ENCODE measurements at regions not wholly inside any gene's neighbourhood (a gene's known extent, or its start where the extent isn't known, plus 50 kb on each side); places are given as distances from the start of the nearest gene placed in this dataset.
"Not testable (repeated sequence)": the region's sequence is repeated elsewhere in the genome, so short reads cannot be mapped to it uniquely, and the experiment has no call there.

GRCh38 chr21:14058566-14058965 is 152.2 kb downstream of the LIPI start:
- no peak for DNase-seq (ENCODE audit: low read depth in 2 of 2)

DNA sequence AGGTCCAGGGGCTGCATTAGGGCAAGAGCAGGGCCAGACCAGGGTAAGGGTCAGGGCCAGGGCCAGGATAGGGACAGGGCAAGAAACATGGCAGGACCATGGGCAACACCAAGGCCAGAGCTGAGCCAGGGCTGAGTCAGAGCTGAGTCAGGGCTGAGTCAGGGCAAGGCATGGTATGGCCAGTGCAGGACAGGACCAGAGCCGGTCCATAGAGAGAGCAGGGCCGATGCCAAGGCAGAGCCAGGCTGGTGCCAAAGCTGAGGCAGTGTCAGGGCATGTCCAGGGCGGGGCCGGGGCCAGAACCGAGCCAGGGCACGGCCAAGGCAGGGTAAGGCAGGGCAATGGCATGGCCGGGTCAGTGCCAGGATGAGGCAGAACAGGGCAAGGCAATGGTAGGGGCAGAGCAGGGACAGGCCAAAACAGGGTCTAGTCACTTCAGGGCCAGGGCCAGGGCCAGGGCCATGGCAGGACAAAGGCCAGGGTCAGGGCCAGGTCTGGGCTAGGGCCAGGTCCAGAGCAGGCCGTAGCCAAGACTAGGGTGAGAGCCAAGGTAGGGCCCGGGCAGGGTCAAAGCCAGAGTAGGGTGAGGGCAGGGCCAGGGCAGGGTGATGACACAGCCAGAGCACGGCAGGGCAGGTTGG is 152.8 kb downstream of the LIPI start:
- DNase-seq (ENCODE audit: low read depth in 2 of 2), result not testable (repeated sequence)

GRCh38 chr21:14057313-14057712 is 153.4 kb downstream of the LIPI start:
- DNase-seq (ENCODE audit: low read depth in 2 of 2), result no peak

DNA sequence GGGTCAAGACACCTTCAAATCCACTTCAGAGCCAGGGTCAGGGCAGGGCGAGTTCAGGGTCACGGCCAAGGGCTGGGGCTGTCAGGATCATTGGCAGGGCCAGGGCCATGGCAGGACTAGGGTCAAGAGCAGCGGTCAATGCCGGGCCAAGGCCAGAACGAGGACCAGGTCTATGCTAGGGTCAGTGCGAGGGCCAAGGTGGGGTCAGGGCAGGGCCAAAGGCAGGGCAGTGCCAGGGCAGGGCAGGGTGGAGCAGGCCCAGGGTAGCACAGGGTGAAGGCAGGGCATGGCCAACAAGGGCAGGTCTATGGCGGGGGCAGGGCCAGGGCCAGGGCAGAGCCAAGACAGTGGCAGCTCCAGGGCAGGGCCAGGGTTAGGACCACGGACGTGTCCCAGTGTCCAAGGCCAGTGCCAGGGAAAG is 154.0 kb downstream of the LIPI start:
- no peak for DNase-seq (ENCODE audit: low read depth in 2 of 2)

- DNase-seq (ENCODE audit: low read depth in 2 of 2), result not testable (repeated sequence)
Measured at GRCh38 chr21:14055746-14056515, 154.8 kb downstream of the LIPI start.

- DNase-seq (ENCODE audit: low read depth in 2 of 2), result no peak
Measured at GRCh38 chr21:14054682-14055081, 156.1 kb downstream of the LIPI start.

DNA sequence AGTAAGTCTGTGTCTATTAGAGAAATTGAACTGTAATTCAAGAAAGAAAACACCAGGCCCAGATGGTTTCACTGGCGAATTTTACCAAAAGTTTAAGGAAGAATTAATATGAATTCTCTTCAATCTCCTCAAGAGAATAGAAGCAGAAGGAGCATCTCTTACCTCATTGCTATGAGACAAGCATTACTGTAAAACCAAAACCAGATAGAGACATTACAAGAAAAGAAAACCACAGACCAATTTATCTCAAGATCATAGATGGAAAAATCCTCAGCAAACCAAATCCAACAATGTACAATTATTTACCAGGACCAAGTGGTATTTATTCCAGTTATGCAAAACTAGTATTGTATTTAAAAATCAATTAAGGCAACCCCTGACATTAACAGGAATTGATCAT is 160.6 kb downstream of the LIPI start:
- no peak for DNase-seq (ENCODE audit: low read depth in 2 of 2)

GRCh38 chr21:14046401-14046800 is 164.4 kb downstream of the LIPI start:
- DNase-seq (ENCODE audit: low read depth in 2 of 2), result no peak

DNA sequence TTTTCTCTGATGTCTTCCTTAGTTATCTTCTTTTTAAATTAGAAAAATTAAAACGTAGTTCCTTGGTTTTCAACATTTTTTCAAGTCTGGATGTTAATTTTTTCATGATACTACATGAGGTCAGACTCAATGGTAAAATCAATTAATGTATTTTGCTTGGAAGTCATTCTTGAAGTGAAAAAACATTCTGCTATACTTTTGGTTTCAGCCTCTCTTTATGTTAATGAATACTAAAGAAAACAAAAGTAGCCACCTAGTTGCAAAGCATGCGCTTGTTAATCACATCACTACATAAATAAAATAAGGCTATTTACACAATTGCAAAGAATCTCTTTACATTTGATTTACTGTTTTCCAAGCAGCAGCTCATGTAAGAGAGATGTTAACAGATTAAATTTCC is 170.4 kb downstream of the LIPI start:
- DNase-seq (ENCODE audit: low read depth in 2 of 2), result no peak

DNA sequence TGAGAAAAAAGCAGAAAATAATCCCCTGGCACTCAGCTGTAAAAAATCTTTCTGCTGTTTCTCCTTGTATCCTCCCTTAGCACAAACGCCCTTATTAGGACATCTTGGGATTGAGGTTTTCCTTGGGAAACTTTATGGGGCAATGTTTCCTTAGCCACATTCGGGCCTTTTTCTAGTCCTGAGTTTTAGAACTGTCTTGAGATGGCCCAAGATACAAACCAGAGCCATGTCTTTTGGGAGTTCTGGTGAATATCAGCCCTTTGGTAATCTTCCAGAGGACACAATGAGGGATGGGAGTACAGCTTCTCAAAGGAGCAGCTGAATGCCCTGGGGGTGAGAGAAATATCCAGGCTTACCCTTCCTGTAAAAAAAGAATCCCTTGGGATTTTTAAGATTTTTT is 182.1 kb downstream of the LIPI start:
- DNase-seq (ENCODE audit: low read depth in 2 of 2), result not testable (repeated sequence)

DNA sequence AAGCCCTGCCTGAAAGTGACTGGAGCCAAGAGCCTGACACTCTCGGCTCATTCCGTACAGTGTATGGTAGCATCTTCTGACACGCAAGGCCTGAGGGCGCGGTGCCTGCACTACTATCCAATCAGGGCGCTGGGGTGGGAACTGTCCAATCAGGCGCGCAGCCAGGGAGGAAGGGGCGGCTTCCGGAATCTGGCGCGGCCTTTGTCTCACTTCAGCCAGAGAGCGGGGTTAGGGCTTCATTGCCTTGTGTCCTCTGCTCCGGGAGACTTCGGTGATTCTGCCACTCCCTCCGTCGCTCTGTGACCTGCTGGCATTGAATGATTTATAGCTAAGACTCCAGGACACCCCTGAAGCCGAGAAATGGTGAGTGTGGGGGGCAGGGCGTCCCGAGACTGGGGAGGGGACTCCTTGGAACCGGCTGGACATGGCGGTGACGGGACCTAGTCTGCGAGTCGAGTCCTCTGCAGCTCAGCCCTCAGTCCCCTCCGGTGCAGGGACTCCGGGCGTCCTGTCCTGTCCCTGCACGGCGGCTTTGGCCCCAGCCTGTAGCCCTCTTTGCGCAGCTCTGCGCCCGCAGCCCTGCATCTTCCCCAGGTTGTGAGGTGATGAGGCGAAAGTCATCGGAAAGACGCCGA is 183.4 kb downstream of the LIPI start:
- DNase-seq (ENCODE audit: low read depth in 2 of 2), result peak; percentile 72 to 77

GRCh38 chr21:14020108-14020507 is 190.6 kb downstream of the LIPI start:
- DNase-seq (ENCODE audit: low read depth in 2 of 2), result not testable (repeated sequence)

DNA sequence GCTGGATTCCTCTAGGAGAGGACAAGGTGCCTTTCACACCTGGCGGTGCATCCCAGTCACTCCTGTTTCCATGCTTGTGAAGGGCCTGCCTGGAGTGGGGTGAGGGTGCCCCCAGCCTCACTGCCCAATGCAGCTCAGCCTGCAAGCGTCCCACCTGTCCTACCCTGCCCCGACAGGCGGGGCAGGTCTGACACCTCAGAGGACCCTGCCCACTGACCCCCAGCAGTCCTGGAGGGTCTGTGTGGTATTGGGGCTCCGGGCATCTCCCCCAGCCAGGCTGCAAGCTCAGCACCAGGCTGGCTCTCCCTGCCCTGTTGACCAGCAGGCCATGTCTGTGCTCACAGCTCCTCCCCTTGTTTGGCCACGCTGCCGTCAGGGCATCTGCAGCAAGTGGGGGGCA is 194.9 kb downstream of the LIPI start:
- DNase-seq (ENCODE audit: low read depth in 2 of 2), result not testable (repeated sequence)

DNA sequence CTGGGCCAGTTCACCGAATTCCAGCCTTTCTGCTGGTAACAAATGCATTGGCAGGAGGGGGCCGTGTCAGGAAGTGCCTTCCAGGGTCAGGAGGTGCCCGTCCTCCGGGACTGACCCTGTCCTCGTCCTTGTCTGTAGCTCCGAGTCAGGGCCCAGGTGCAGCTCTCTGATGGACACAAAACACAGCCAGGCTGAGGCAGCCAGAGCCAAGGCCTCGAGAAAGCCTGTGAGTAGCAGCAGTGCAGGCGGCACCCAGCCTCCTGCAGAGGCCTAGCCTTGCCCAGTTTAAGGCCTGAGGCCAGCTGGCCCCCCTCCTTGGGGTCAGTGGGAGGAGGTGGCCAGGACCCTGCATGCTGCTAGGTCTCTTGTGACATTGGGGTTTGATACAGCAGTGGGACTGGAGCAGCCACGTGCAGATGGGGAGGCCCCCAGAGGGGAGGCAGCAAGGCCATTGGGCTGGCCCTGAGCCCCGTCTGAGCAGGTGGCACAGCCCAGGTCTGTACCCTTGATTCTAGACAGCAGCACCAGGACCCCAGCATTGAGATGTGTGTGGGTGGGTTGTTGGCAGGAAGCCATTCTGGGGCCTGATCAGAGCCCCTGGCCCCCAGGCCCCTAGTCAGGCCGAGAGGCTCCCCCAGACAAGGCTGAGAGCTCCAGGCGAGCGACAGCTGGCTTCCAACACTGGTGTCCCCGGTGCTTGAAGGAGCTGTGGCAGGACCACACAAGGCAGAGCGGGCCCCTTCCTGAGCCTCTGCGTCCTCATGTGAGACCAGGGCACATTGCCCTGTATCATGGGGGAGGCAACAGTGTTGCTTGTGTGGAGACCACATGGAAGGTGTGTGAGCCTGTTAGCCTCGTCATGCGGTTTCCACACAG is 196.9 kb downstream of the LIPI start:
- not testable (repeated sequence) for DNase-seq (ENCODE audit: low read depth in 2 of 2)

- no peak for DNase-seq (ENCODE audit: low read depth in 2 of 2)
Measured at GRCh38 chr21:14013056-14013603, 197.6 kb downstream of the LIPI start.

GRCh38 chr21:14012409-14012808 is 198.3 kb downstream of the LIPI start:
- DNase-seq (ENCODE audit: low read depth in 2 of 2), result no peak

DNA sequence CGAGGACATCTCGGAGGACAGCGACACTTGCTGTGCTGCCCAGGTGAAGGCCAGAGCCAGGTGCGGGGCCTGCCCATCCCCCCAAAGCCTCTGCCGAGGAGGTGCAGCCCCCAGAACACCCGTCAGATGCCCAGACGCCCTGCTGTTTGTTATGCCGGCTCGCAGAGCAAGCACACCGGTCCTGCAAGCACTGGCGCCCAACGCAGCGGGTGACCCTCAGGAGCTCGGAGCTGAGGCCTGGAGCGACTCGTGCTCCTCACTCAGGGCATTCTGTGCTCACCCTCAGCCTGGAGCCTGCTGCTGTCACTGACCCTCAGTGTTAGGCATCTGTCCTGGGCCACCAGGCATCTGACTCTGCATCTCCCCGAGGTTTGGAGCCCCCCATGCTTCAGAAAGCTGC is 199.0 kb downstream of the LIPI start:
- not testable (repeated sequence) for DNase-seq (ENCODE audit: low read depth in 2 of 2)

DNA sequence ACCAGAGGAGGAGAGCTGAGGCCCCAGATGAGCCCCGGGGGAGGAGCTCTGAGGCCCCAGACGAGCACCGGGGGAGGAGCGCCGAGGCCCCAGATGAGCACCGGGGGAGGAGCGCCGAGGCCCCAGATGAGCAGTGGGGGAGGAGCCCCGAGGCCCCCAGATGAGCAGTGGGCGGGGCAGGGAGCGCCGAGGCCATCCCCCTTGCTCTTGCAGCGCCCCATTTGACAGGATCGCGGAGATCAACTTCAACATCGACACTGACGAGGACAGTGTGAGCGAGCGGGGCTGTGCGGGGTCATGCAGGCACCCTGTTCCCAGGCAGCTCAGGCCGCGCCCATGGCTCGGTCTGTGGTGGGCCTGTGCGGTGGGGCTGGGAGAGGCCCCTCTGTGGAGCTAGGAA is 199.6 kb downstream of the LIPI start:
- DNase-seq (ENCODE audit: low read depth in 2 of 2), result not testable (repeated sequence)

DNA sequence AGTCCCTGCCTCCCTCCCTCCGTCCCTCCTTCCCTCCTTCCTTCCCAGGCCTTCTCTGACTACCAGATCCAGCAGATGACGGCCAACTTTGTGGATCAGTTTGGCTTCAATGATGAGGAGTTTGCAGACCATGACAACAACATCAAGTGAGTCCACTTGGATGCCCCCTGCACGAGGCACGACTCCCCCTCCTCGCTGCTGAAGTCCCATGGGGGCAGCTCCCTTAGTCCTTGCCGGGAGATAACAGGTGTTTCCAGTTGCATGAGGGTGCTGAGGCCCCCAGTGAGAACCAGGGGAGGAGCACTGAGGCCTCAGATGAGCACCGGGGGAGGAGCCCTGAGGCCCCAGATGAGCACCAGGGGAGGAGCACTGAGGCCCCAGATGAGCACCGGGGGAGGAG is 200.0 kb downstream of the LIPI start:
- DNase-seq (ENCODE audit: low read depth in 2 of 2), result no peak

DNA sequence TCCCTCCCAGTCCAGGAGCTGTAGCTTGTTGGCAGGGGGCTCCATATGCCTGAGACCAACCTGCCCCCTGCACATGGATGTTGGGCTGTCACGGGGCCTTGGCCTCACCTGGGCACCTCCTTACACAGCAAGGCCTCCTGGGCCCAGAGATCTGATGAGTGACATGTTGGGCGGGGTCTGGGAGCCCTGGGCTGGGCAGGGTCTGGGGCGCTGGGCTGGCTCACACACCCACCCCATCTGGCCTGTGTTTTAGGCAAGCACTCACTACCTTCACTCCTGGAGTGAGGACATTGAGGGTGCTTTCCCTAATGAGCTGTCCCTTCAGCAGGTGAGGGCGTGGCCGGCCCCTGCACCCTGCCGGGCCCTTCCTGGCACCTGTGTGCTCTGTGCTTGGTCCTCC is 200.8 kb downstream of the LIPI start:
- DNase-seq (ENCODE audit: low read depth in 2 of 2), result not testable (repeated sequence)

GRCh38 chr21:14009238-14009981 is 201.3 kb downstream of the LIPI start:
- not testable (repeated sequence) for DNase-seq (ENCODE audit: low read depth in 2 of 2)
